Fibroblast of pulmonary artery (primary cell): ENCODE measurements at regions not wholly inside any gene's neighbourhood (a gene's known extent, or its start where the extent isn't known, plus 50 kb on each side); places are given as distances from the start of the nearest gene placed in this dataset.

Experiments used
- DNase-seq: peaks from one replicate; pipeline ENCODE4 v3.0.0-alpha.2; 2010; ENCODE audit warnings: low read depth
- H3K4me3 ChIP-seq: replicated peaks from 2 replicates; pipeline ENCODE4 v1.5.1; 2011; ENCODE audit warnings: low read depth, mild to moderate bottlenecking, control low read depth, low read length, moderate library complexity
- CTCF ChIP-seq: IDR thresholded peaks from 2 replicates; pipeline ENCODE4 v1.5.1; 2011; ENCODE audit warnings: mild to moderate bottlenecking, control low read depth, low read length, inconsistent platforms; ENCODE audit errors: missing control alignments

GRCh38 chr7:110373859-110374258 is 717.1 kb upstream of the LRRN3 start:
- no peak for TF ChIP-seq CTCF
- no peak overlapping the region for H3K4me3 ChIP-seq
- no peak for DNase-seq

- DNase-seq = no peak
- H3K4me3 ChIP-seq = no peak overlapping the region
- TF ChIP-seq CTCF = no peak
Measured at GRCh38 chr7:110375068-110375467, 715.9 kb upstream of the LRRN3 start.

GRCh38 chr7:110382736-110383135 is 708.2 kb upstream of the LRRN3 start:
- DNase-seq = no peak
- no peak for TF ChIP-seq CTCF

GRCh38 chr7:110386006-110386405 is 704.9 kb upstream of the LRRN3 start:
- DNase-seq = no peak
- no peak for TF ChIP-seq CTCF
- no peak overlapping the region for H3K4me3 ChIP-seq

More at GRCh38 chr7:110382736-110383135, 708.2 kb upstream of the LRRN3 start:
- no peak overlapping the region for H3K4me3 ChIP-seq

- DNase-seq = peak; percentile 1
- TF ChIP-seq CTCF = no peak
- H3K4me3 ChIP-seq = no peak overlapping the region
Measured at GRCh38 chr7:110386913-110387312, 704.0 kb upstream of the LRRN3 start.

GRCh38 chr7:110387689-110388088 is 703.2 kb upstream of the LRRN3 start:
- no peak for TF ChIP-seq CTCF
- no peak overlapping the region for H3K4me3 ChIP-seq
- no peak for DNase-seq

- no peak for DNase-seq
- no peak overlapping the region for H3K4me3 ChIP-seq
- no peak for TF ChIP-seq CTCF
Measured at GRCh38 chr7:110388457-110388856, 702.5 kb upstream of the LRRN3 start.
